Endothelial cell of hepatic sinusoid (primary cell): ENCODE measurements at regions not wholly inside any gene's neighbourhood (a gene's known extent, or its start where the extent isn't known, plus 50 kb on each side); places are given as distances from the start of the nearest gene placed in this dataset.
"Not testable (repeated sequence)": the region's sequence is repeated elsewhere in the genome, so short reads cannot be mapped to it uniquely, and the experiment has no call there.

Experiments used
- in situ Hi-C: cut with HindIII; loops from 2 replicates; pipeline ENCODE4 v1.10.0; 2017; ENCODE audit warnings: low sequenced_read_pairs

GRCh38 chr5:17326600-17327037 lies 109.2 kb downstream of the BASP1 start:
- in situ Hi-C loops = loop anchor here (5.0 kb wide), 1 partner anchor 41 kb away; no protein-coding TSS in a partner anchor

DNA sequence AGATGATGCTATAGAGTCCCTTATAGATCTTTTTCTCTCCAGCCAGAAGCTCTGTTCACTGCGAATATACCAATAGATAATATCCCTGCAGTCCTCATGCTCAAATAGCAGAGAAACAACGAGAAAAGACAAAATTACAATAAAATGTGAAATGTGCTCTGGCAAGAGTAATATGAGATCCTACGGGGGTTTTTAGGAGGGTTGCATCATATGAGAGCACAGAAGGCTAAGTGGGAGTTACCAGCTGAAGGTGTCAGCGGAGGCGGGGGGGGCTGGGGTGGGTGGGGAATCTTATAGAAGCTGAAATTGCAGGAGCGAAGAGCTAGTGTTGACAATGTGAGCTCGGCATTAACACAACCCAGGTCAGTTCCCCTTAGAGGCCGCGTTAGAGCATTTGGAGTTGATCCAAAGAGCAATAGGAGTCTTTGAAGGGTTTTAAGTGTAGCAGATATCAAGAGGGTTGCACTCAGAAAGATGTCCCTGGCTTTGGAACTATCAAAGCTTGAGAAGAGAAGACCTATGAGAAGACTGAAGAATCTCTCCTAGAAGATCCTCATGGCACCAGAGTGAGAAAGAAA lies 109.7 kb downstream of the BASP1 start:
- in situ Hi-C loops = loop anchor here (5.0 kb wide), 1 partner anchor 40 kb away; no protein-coding TSS in a partner anchor

GRCh38 chr5:17329571-17329970 lies 112.1 kb downstream of the BASP1 start:
- in situ Hi-C loops = loop anchor here (5.0 kb wide), 1 partner anchor 38 kb away; no protein-coding TSS in a partner anchor

DNA sequence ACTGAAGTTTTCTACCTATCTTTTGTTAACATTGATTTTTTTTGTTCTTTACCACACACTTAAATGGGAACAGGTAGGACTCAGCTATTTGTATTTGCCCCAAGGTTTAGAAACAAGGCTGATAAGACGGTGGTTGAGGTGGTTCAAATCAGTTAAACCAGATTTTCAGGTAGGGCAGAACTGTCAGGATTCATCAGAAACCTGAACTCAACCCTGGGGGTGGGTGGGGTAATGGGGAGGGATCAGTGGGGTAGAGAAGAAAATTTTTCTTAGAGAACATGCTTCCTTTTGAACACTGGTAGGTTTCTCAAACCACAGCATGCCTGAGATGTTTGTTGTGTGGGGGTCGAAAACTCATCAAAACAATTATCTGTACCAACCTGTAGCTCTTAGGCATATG lies 113.0 kb downstream of the BASP1 start:
- in situ Hi-C loops = no loop called here

DNA sequence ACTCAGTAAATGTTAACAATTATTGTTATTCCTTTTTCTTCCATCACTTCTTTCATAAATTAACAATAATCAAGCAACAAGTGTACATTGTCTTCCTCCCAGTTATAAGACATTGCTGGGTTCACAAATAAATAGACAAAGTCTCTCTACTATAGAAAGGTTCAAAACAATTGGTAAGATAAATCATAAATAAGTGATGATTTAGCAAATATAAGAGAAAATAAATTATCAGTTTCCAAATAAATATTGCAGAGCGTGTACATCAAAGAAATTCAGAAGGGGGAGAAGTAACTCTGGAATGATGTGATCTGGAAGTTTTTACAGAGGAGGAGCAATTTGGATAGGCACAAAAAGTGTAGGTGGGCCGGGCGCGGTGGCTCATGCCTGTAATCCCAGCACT lies 114.2 kb downstream of the BASP1 start:
- in situ Hi-C loops = no loop called here

GRCh38 chr5:17333755-17334154 lies 116.3 kb downstream of the BASP1 start:
- in situ Hi-C loops = no loop called here

- in situ Hi-C loops = no loop called here
Observed at GRCh38 chr5:17336054-17336453, 118.6 kb downstream of the BASP1 start.

- in situ Hi-C loops = not testable (repeated sequence)
Observed at GRCh38 chr5:17336723-17337122, 119.3 kb downstream of the BASP1 start.

- in situ Hi-C loops = no loop called here
Observed at GRCh38 chr5:17339841-17340240, 122.4 kb downstream of the BASP1 start.

DNA sequence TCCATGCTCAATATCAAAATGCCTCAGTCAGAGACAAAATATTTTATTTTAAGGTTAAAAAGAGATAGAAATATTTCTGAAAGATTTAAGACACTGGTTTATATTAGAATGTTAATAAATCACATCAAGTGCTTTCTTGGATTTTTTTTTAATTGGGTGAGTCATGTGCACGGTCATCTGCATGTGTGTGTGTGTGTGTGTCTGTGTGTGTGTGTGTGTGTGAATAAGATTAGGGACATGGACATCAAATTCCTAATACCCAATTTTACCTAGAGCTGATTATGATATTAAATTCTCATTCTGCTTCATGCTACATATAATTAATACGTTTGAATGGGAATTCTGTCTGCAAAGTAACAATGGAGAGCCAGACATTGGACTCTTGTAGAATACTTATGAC lies 122.9 kb downstream of the BASP1 start:
- in situ Hi-C loops = no loop called here

DNA sequence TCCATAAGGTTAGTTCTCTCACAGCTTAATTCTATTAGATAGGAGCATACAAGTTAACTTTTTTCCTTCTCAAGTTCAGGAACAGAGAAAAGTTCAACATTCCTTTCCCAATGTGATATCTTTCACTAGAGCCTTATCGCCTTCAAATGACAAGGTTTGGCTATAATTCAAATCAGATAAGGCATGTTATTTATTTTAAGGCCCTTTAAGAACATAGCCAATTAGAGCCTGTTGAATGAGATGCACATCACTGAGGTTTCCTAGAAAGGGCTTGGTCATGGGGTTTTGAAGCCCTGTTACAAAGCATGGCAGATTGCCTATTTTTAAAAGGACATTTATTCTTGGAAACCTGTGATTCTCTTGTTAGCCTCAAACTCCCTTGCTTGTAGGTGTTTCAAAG lies 123.4 kb downstream of the BASP1 start:
- in situ Hi-C loops = no loop called here

DNA sequence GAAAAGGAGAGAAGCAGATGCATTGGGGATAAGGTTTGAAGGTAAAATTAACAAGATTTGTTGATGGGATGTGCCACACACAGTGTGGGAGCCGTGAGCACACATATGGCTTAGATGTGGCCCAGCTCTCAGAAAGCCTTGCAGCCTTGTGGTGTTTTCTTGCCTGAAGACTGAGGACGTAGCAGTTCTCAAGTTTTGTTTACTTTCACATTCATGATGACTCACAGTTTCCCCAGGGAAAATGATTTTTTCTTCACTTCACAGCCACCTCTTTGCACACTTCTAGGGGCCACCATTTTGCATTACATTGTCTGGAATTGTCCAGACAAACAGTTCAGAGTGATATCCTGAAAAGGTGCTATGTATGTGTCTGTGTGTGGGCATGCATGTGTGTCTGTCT lies 126.2 kb downstream of the BASP1 start:
- in situ Hi-C loops = no loop called here

DNA sequence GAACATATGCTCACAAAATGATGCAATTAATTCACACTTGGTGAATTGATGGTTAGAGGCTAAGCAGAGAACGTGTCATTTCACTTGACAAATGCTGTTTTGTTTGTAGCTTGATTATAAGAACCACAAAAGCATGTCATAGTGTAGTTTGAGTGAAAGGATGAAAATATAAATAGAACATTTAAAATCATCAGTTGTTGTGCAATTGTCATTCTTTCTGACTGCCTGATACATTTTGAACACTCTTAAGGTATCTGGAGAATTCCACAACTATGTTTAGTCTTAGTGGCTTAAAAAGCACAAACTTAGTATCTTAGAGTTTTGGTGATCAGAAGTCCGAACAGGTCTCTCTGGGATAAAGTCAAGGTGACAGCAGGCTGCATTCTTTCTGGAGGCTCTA lies 129.4 kb downstream of the BASP1 start:
- in situ Hi-C loops = no loop called here

DNA sequence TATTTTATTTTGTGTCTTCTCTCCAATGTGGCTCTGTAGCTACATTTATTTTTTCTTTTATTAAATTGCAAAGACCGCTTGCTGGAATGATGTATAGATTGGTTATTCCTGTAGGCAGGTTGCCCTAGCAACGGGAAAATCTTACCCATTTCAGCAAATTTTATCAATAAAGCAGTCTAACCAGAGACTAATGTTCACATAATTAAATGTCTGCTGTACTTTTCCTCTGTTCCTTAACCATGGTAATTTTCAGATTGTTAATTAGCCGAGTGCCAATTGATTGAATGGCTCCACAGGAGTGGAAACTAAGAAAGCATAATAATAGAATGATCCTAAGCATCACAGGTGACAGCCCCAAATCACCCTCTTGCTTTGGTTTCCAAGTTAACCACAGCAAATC lies 134.8 kb downstream of the BASP1 start:
- in situ Hi-C loops = no loop called here

GRCh38 chr5:17354265-17354664 lies 136.8 kb downstream of the BASP1 start:
- in situ Hi-C loops = no loop called here

DNA sequence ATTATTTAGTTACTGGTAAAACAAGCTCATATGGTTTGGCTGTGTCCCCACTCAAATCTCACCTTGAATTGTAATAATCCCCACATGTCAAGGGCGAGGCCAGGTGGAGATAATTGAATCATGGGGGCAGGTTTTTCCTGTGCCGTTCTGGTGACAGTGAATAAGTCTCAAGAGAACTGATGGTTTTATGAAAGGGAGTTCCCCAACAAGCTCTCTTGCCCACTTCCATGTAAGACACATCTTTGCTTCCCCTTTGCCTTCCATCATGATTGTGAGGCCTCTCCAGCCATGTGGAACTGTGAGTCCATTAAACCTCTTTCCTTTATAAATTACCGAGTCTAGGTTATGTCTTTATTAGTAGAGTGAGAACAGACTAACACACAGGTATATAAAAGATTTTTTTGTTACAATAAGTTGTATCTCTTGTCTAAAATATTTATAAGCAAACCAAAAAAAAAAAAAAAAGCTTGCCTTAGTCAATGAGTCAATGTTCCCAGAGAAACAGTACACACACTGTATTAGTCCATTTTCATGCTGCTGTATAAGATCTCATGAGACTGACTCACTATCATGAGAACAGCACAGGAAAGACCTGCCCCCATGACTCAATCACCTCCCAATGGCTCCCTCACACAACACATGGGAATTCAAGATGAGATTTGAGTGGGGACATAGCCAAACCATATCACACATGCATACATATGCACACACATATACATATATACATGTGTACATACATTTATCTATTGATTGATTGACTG lies 138.3 kb downstream of the BASP1 start:
- in situ Hi-C loops = no loop called here

DNA sequence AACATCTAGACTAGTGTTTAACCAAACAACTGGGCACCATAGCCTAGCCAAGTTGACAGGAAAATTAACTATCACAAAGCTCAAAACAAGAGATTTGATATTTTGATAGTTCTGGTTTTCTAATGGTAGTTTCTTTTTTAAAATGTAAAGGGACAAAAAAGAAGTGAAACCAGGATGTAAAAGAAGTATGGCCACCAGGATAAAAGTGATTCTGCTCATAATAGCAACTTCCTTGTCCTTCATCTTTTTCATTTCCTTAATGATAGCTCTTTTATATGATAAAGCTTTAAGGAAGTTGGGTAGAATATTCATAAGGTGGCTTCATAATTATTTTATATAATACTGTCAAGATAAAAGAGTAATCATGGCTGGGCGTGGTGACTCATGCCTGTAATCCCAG lies 139.1 kb downstream of the BASP1 start:
- in situ Hi-C loops = no loop called here

GRCh38 chr5:17357504-17357903 lies 140.1 kb downstream of the BASP1 start:
- in situ Hi-C loops = no loop called here

GRCh38 chr5:17358031-17358430 lies 140.0 kb upstream of the TAF11L2 start:
- in situ Hi-C loops = no loop called here

DNA sequence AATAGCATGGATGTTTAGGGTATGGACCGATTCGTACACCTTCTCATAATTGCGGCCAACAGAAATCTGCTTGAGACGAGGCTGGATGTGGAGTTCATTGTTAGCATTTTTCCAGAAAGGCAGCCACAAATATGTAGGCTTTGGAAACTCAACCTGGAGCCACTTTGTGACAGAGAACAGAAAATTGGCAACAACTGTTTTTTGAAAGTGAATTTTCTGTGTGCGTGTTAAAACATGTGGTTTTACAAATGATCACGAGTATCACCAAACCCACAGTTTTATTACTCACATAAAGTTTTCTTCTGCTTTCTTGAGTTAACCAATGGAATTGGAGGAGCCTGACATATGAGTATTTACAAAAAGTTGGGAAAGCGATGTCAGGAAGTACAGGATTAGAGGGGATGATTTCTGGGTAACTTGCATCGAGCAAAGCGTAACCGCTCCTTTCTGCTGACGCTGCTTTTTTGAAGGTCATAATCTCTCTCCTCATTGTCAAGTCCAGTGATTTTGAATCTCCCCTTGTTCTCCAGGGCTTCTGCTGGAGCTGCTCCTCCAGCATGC lies 138.5 kb upstream of the TAF11L2 start:
- in situ Hi-C loops = no loop called here

DNA sequence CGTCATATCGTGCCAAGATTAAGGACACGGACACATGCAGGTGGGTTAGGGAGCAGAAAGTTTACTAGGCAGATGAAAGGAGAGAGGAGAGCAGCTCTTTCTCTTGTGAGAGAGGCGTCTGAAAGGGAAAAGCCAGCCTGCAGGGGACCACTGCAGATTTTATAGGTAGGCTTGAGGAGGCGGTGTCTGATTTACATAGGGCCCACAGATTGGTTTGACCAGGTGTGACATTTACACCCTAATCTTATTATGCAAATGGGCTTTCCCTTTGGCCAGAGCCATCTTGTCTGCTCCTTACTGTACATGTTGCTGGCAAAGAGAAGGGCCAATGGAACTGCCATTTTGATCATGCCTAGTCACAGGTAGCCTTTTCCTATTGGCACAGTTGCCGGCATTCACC lies 137.2 kb upstream of the TAF11L2 start:
- in situ Hi-C loops = no loop called here

GRCh38 chr5:17361331-17361730 lies 136.7 kb upstream of the TAF11L2 start:
- in situ Hi-C loops = no loop called here
